WERI-Rb-1 (cell line): ENCODE measurements at regions not wholly inside any gene's neighbourhood (a gene's known extent, or its start where the extent isn't known, plus 50 kb on each side); places are given as distances from the start of the nearest gene placed in this dataset.

Experiments
- DNase-seq: peaks from one replicate; pipeline ENCODE4 v3.0.0-alpha.2; 2020
- H3K27ac ChIP-seq: fragments of 250-450 bp; sonication (Bioruptor Pico); 2 replicates; pipeline ENCODE4 v1.5.1; 2020; ENCODE audit warnings: mild to moderate bottlenecking, moderate library complexity
- H3K27me3 ChIP-seq: fragments of 250-450 bp; sonication (Bioruptor Pico); 2 replicates; pipeline ENCODE4 v1.5.1; 2021; ENCODE audit warnings: mild to moderate bottlenecking, low read depth, moderate library complexity; ENCODE audit not compliant: insufficient read depth, severe bottlenecking
- H3K36me3 ChIP-seq: fragments of 250-450 bp; sonication (Bioruptor Pico); 2 replicates; pipeline ENCODE4 v1.5.1; 2020; ENCODE audit warnings: mild to moderate bottlenecking, moderate library complexity
- H3K4me3 ChIP-seq: 2 replicates; pipeline ENCODE4 v1.5.1; 2011; ENCODE audit warnings: low read depth, mild to moderate bottlenecking, control low read depth, low read length
- H3K9me3 ChIP-seq: fragments of 250-450 bp; sonication (Bioruptor Pico); 2 replicates; pipeline ENCODE4 v1.5.1; 2021; ENCODE audit warnings: mild to moderate bottlenecking, moderate library complexity; ENCODE audit not compliant: severe bottlenecking
- TF ChIP-seq, protein P1 (sequence below): IDR thresholded peaks from 2 replicates; pipeline ENCODE4 v1.5.1; 2011; ENCODE audit warnings: low read depth, mild to moderate bottlenecking, control low read depth, inconsistent platforms, low read length

DNA sequence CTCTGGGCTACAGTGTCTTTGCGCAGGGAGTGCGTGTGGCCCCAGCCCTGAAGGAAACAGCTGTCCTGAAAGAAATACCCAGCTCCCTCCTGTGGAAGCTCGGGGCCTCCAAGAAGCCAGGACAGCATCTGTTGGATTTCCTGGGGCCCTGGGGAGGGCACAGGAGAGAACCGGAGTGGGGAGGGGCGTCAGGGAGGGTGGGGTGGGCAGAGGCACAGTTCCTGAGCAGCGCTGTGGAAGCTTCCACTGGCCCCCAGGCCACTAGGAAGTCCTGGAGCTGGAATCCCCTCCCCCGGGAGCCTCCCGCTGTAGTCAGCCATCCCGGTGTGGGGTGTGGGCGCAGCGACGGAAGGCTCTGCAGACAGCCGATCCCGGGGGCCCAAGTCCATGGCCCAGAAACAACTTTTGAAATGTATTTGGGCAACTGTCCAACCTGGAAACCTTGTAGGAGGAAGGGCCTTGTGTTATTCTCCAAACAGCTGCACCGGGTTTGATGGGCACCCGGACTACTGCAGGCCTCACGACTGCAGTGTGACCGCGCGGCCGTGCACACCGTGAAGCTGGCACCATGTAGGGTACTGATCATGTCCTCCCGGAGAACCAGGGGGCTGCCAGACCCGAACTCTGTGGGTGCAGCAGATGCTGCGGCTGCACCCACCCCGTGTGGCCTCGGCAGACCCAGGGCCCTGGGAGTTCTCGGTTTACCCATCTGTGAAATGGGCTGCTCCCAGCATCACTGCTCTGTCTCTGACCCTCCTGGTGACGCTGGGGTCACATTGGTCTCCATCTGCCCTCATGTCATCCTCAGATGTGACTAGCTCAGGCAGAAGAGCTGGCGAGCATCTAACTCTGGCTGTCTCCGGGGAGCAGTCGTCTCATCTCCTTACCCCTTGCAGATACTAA is 68.5 kb upstream of the HMX1 start:
- Histone ChIP-seq H3K27ac (no peak overlapping the region), H3K9me3 (peaks cover 3% of the 10 kb centered on the region), H3K36me3 (no peaks in the 10 kb centered on the region), H3K27me3 (peaks cover 48% of the 10 kb centered on the region), H3K4me3 (no peak overlapping the region)
- no peak for DNase-seq
- TF ChIP-seq, protein P1, sequence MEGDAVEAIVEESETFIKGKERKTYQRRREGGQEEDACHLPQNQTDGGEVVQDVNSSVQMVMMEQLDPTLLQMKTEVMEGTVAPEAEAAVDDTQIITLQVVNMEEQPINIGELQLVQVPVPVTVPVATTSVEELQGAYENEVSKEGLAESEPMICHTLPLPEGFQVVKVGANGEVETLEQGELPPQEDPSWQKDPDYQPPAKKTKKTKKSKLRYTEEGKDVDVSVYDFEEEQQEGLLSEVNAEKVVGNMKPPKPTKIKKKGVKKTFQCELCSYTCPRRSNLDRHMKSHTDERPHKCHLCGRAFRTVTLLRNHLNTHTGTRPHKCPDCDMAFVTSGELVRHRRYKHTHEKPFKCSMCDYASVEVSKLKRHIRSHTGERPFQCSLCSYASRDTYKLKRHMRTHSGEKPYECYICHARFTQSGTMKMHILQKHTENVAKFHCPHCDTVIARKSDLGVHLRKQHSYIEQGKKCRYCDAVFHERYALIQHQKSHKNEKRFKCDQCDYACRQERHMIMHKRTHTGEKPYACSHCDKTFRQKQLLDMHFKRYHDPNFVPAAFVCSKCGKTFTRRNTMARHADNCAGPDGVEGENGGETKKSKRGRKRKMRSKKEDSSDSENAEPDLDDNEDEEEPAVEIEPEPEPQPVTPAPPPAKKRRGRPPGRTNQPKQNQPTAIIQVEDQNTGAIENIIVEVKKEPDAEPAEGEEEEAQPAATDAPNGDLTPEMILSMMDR = no peak

DNA sequence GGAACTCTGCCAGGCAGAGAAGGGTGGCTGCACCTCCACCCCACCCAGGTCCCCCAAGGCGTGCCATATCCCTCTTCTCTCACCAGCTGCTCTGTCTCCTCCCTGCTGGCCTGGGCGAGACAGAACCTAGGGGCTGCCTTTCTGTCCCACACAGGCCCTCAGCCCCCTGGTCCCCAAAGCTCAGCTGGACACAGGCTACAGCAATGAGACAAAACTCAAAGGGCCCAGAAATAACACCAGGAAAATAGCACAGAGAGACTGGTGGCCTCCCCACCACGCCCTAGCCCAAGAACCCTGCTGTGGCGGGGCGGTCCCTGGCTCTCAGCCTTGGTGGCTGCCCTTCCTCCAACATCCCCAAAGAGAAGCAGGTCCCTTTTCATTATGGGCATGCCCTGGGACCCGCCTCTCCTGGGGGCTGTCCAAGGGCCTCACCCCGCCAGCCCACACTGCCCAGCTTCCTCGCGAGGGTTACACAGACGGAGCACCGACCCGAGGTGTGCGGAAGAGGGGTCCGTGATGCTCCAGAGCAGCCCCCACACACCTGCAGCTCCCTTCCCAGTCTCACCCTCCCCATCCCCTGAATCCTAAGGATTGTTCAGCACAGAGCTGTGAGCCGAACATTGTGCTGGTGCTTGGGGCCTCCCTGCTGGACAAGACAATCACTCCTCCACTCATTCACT is 67.7 kb upstream of the HMX1 start:
- TF ChIP-seq, protein P1 = no peak
- Histone ChIP-seq H3K36me3 (no peaks in the 10 kb centered on the region), H3K9me3 (peaks cover 8% of the 10 kb centered on the region), H3K27ac (no peak overlapping the region), H3K27me3 (peaks cover 48% of the 10 kb centered on the region), H3K4me3 (no peak overlapping the region)
- DNase-seq = no peak

DNA sequence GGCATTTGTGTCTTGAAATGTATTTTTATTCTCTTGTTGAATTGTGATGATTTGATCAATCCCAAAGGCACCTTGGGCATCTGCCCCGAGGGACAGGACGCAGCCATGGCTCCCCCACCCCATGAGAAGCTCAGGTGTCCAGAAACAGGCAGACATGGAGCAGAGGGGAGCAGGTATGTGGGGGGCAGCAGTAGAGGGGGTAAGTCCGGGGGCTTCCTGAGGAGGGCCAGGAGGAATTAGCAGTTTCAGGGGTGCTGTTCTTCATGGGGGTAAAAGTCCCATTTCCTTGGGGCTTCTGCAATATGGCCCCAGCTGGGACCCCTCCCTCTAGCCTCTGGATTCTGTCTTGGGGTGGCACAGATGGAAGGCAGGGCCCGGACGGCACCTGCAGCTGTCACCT is 67.0 kb upstream of the HMX1 start:
- H3K27ac ChIP-seq = no peak overlapping the region
- peaks cover 8% of the 10 kb centered on the region for H3K9me3 ChIP-seq
- H3K27me3 ChIP-seq = peaks cover 46% of the 10 kb centered on the region
- no peak for DNase-seq
- no peak overlapping the region for H3K4me3 ChIP-seq
- TF ChIP-seq, protein P1 = no peak
- H3K36me3 ChIP-seq = no peaks in the 10 kb centered on the region

DNA sequence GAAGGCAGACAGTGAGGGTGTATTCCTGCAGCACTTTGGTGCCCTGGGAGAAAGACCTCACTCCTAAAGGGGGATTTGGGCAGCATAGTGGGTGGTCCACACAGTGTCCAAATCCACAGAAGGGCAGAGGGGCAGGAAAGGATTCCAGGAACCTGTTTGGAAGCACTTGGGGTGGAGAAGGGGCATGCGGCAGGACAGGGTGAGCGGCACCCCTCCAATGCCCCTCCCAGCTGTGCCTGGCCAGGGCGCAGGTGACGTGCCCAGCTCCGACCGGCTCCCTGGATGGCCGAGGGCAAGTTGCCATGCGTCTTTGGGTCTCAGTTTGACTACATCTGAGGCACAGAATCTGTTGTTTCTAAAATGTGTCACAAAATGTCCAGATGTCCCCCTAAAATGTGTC is 66.5 kb upstream of the HMX1 start:
- TF ChIP-seq, protein P1 = no peak
- Histone ChIP-seq H3K36me3 (no peaks in the 10 kb centered on the region), H3K9me3 (peaks cover 12% of the 10 kb centered on the region)

DNA sequence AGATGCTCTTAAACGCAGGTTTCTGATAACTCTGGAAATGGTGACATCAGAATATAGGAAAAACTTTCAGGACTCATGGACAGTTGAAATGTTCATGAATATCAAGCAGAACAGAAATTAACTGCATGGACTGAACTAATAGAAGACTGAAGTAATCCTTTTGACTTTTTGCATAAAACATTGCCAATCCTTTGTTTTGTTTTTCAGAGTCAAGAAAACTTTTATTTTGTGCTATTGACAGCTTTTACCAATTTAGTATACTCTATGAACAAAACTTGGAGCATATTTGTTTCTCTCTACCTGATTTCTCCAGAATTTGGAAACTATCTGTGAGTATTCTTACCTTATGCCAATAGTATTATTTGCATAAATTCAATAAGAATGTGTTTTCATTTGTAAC is 61.2 kb upstream of the HMX1 start:
- Histone ChIP-seq H3K4me3 (no peak overlapping the region), H3K9me3 (peaks cover 31% of the 10 kb centered on the region), H3K36me3 (no peaks in the 10 kb centered on the region), H3K27ac (no peak overlapping the region), H3K27me3 (peaks cover 22% of the 10 kb centered on the region)
- TF ChIP-seq, protein P1 = no peak
- DNase-seq = no peak

More for the DNA sequence above, 66.5 kb upstream of the HMX1 start:
- peaks cover 46% of the 10 kb centered on the region for H3K27me3 ChIP-seq
- DNase-seq = no peak
- no peak overlapping the region for H3K27ac ChIP-seq
- no peak overlapping the region for H3K4me3 ChIP-seq
